Epithelial cell of proximal tubule (primary cell): ENCODE measurements at regions not wholly inside any gene's neighbourhood (a gene's known extent, or its start where the extent isn't known, plus 50 kb on each side); places are given as distances from the start of the nearest gene placed in this dataset.
A peak's percentile ranks its signal among the peaks of the same experiment; 100 is the strongest.

ENCODE experiments used
- DNase-seq: peaks from one replicate; pipeline ENCODE4 v3.0.0-alpha.2; 2011; ENCODE audit warnings: low read depth
- H3K4me3 ChIP-seq: 2 replicates; pipeline ENCODE4 v1.5.1; 2011; ENCODE audit warnings: low read depth, mild to moderate bottlenecking, low read length
- CTCF ChIP-seq: conservative IDR thresholded peaks from 2 replicates; pipeline ENCODE4 v1.5.1; 2012; ENCODE audit warnings: low read depth, mild to moderate bottlenecking, low read length

- no peak for DNase-seq
- no peak overlapping the region for H3K4me3 ChIP-seq
- TF ChIP-seq CTCF, result no peak
Measured at GRCh38 chr11:86177302-86177701, 67.3 kb upstream of the EED start.

- no peak for DNase-seq
- no peak overlapping the region for H3K4me3 ChIP-seq
- no peak for TF ChIP-seq CTCF
Measured at GRCh38 chr11:86176165-86176884, 68.2 kb upstream of the EED start.

GRCh38 chr11:86175626-86176025 lies 68.9 kb upstream of the EED start:
- TF ChIP-seq CTCF, result no peak
- no peak overlapping the region for H3K4me3 ChIP-seq
- DNase-seq, result no peak

GRCh38 chr11:86175191-86175590 lies 69.4 kb upstream of the EED start:
- no peak for DNase-seq
- no peak overlapping the region for H3K4me3 ChIP-seq
- TF ChIP-seq CTCF, result no peak

- no peak overlapping the region for H3K4me3 ChIP-seq
- no peak for TF ChIP-seq CTCF
- peak; percentile 97 for DNase-seq
Measured at GRCh38 chr11:86174101-86175046, 70.2 kb upstream of the EED start.

GRCh38 chr11:86172894-86173293 lies 71.7 kb upstream of the EED start:
- TF ChIP-seq CTCF, result no peak
- no peak overlapping the region for H3K4me3 ChIP-seq
- DNase-seq, result no peak
